Mesothelial cell of epicardium (in vitro differentiated cells): ENCODE measurements at regions not wholly inside any gene's neighbourhood (a gene's known extent, or its start where the extent isn't known, plus 50 kb on each side); places are given as distances from the start of the nearest gene placed in this dataset.

Experiments
- DNase-seq, 2 experiments: peaks; one replicate each; pipeline ENCODE4 v3.0.0; 2021; ENCODE audit warnings: low spot score in 2 of 2; ENCODE audit not compliant: unreplicated experiment in 2 of 2
- H3K27ac Mint-ChIP-seq: 2 replicates; pipeline ENCODE4 v1.8.0; 2021; ENCODE audit warnings: mixed read lengths
- H3K27me3 Mint-ChIP-seq: 2 replicates; pipeline ENCODE4 v1.8.0; 2021; ENCODE audit warnings: low read depth, mixed read lengths
- H3K36me3 Mint-ChIP-seq: 2 replicates; pipeline ENCODE4 v1.8.0; 2021; ENCODE audit warnings: mixed read lengths
- H3K4me1 Mint-ChIP-seq: 2 replicates; pipeline ENCODE4 v1.8.0; 2021; ENCODE audit warnings: mixed read lengths
- H3K4me3 Mint-ChIP-seq: 2 replicates; pipeline ENCODE4 v1.8.0; 2021; ENCODE audit warnings: mild to moderate bottlenecking, moderate library complexity, mixed read lengths
- H3K9me3 Mint-ChIP-seq: 2 replicates; pipeline ENCODE4 v1.8.0; 2021; ENCODE audit warnings: mixed read lengths
- CTCF ChIP-seq: fragments of 200-600 bp; sonication (generic); IDR thresholded peaks from one replicate; pipeline ENCODE4 v1.5.0; 2021; ENCODE audit warnings: antibody characterized with exemption; ENCODE audit not compliant: unreplicated experiment

GRCh38 chr2:16022548-16023240 lies 82.3 kb downstream of the MYCN start:
- no peak for DNase-seq
- no peak overlapping the region for H3K4me3 Mint-ChIP-seq
- H3K27me3 Mint-ChIP-seq = no peaks in the 10 kb centered on the region
- H3K9me3 Mint-ChIP-seq = no peaks in the 10 kb centered on the region
- TF ChIP-seq CTCF = no peak
- H3K36me3 Mint-ChIP-seq = no peaks in the 10 kb centered on the region
- peaks cover 3% of the 10 kb centered on the region for H3K4me1 Mint-ChIP-seq
- no peak overlapping the region for H3K27ac Mint-ChIP-seq

- no peak for DNase-seq
- H3K4me3 Mint-ChIP-seq = no peak overlapping the region
- TF ChIP-seq CTCF = no peak
- no peak overlapping the region for H3K27ac Mint-ChIP-seq
- H3K9me3 Mint-ChIP-seq = no peaks in the 10 kb centered on the region
- no peaks in the 10 kb centered on the region for H3K36me3 Mint-ChIP-seq
- no peaks in the 10 kb centered on the region for H3K27me3 Mint-ChIP-seq
- H3K4me1 Mint-ChIP-seq = peaks cover 11% of the 10 kb centered on the region
Measured at GRCh38 chr2:16021611-16022363, 81.4 kb downstream of the MYCN start.

GRCh38 chr2:16020389-16021008 lies 80.1 kb downstream of the MYCN start:
- Mint-ChIP-seq H3K9me3 (no peaks in the 10 kb centered on the region), H3K27me3 (no peaks in the 10 kb centered on the region), H3K36me3 (no peaks in the 10 kb centered on the region), H3K4me3 (no peak overlapping the region), H3K4me1 (peaks cover 20% of the 10 kb centered on the region), H3K27ac (no peak overlapping the region)
- DNase-seq = no peak
- TF ChIP-seq CTCF = no peak

- peaks cover 25% of the 10 kb centered on the region for H3K4me1 Mint-ChIP-seq
- H3K27ac Mint-ChIP-seq = no peak overlapping the region
- no peaks in the 10 kb centered on the region for H3K27me3 Mint-ChIP-seq
- DNase-seq = no peak
- H3K9me3 Mint-ChIP-seq = no peaks in the 10 kb centered on the region
- no peak for TF ChIP-seq CTCF
- no peaks in the 10 kb centered on the region for H3K36me3 Mint-ChIP-seq
- H3K4me3 Mint-ChIP-seq = no peak overlapping the region
Measured at GRCh38 chr2:16019617-16020351, 79.4 kb downstream of the MYCN start.

GRCh38 chr2:16019060-16019480 lies 78.7 kb downstream of the MYCN start:
- Mint-ChIP-seq H3K27me3 (no peaks in the 10 kb centered on the region), H3K9me3 (no peaks in the 10 kb centered on the region), H3K4me1 (peaks cover 33% of the 10 kb centered on the region), H3K36me3 (no peaks in the 10 kb centered on the region), H3K27ac (no peak overlapping the region), H3K4me3 (no peak overlapping the region)
- DNase-seq = no peak
- no peak for TF ChIP-seq CTCF
